Liver (tissue), 8 donors: ENCODE measurements at regions not wholly inside any gene's neighbourhood (a gene's known extent, or its start where the extent isn't known, plus 50 kb on each side); places are given as distances from the start of the nearest gene placed in this dataset.

Source experiments
- DNase-seq: peaks from one replicate; pipeline ENCODE4 v3.0.0-alpha.2; 2017; ENCODE audit warnings: low spot score
- H3K27ac ChIP-seq, 2 donors: one replicate each; pipeline ENCODE4 v1.7.0; 2013; ENCODE audit warnings: inconsistent platforms in 2 of 2, low read length in 2 of 2, control low read depth in 1 of 2, low read depth in 1 of 2, mild to moderate bottlenecking in 1 of 2
- H3K27me3 ChIP-seq, 4 donors: one replicate each; pipeline versions ENCODE4 v1.6.1 to v1.7.0; 2013; ENCODE audit warnings: low read length in 3 of 4, inconsistent platforms in 1 of 4, mild to moderate bottlenecking in 1 of 4, moderate library complexity in 1 of 4; ENCODE audit not compliant: control insufficient read depth in 4 of 4, insufficient read depth in 4 of 4
- H3K36me3 ChIP-seq, 4 donors: one replicate each; pipeline versions ENCODE4 v1.6.1 to v1.7.0; 2013; ENCODE audit warnings: low read length in 3 of 4, mild to moderate bottlenecking in 3 of 4, low read depth in 1 of 4, moderate library complexity in 1 of 4; ENCODE audit not compliant: control insufficient read depth in 4 of 4, insufficient read depth in 3 of 4
- H3K4me1 ChIP-seq, 4 donors: one replicate each; pipeline versions ENCODE4 v1.6.1 to v1.7.0; 2013; ENCODE audit warnings: low read length in 3 of 4, mild to moderate bottlenecking in 3 of 4, moderate library complexity in 1 of 4; ENCODE audit not compliant: control insufficient read depth in 4 of 4, insufficient read depth in 4 of 4
- H3K4me3 ChIP-seq, 3 donors: one replicate each; pipeline versions ENCODE4 v1.6.1 to v1.7.0; 2013; ENCODE audit warnings: low read length in 3 of 3, control low read depth in 1 of 3, low read depth in 1 of 3, mild to moderate bottlenecking in 1 of 3
- H3K9ac ChIP-seq, 2 donors: one replicate each; pipeline ENCODE4 v1.7.0; 2013; ENCODE audit warnings: low read length in 2 of 2, mild to moderate bottlenecking in 2 of 2, moderate library complexity in 2 of 2, control low read depth in 1 of 2, low read depth in 1 of 2
- H3K9me3 ChIP-seq, 4 donors: one replicate each; pipeline versions ENCODE4 v1.6.1 to v1.7.0; 2013; ENCODE audit warnings: low read length in 3 of 4; ENCODE audit not compliant: control insufficient read depth in 4 of 4
- ATF3 ChIP-seq: IDR thresholded peaks from 2 replicates; pipeline ENCODE4 v1.6.1; 2016; ENCODE audit warnings: antibody characterized with exemption
- EGR1 ChIP-seq, 2 donors: IDR thresholded peaks; 2 replicates each; pipeline ENCODE4 v1.6.1; 2016 to 2018; ENCODE audit warnings: antibody characterized with exemption in 2 of 2, low read depth in 2 of 2
- FOXA1 ChIP-seq: IDR thresholded peaks from 2 replicates; pipeline ENCODE4 v1.6.1; 2016; ENCODE audit warnings: antibody characterized with exemption
- FOXA2 ChIP-seq: IDR thresholded peaks from 2 replicates; pipeline ENCODE4 v1.6.1; 2016; ENCODE audit warnings: antibody characterized with exemption
- GABPA ChIP-seq, 2 donors: IDR thresholded peaks in 1 of 2; conservative IDR thresholded peaks in 1 of 2; 2 replicates each; pipeline ENCODE4 v1.6.1; 2016; ENCODE audit warnings: antibody characterized with exemption in 2 of 2, mild to moderate bottlenecking in 1 of 2, moderate library complexity in 1 of 2
- HNF4A ChIP-seq, 2 donors: conservative IDR thresholded peaks; 2 replicates each; pipeline ENCODE4 v1.6.1; 2016; ENCODE audit warnings: antibody characterized with exemption in 2 of 2, mild to moderate bottlenecking in 2 of 2
- HNF4G ChIP-seq: IDR thresholded peaks from 2 replicates; pipeline ENCODE4 v1.6.1; 2016; ENCODE audit warnings: antibody characterized with exemption
- JUND ChIP-seq, 2 donors: IDR thresholded peaks; 2 replicates each; pipeline ENCODE4 v1.6.1; 2016; ENCODE audit warnings: antibody characterized with exemption in 2 of 2
- MAX ChIP-seq: IDR thresholded peaks from 2 replicates; pipeline ENCODE4 v1.6.1; 2016; ENCODE audit warnings: antibody characterized with exemption
- NR2F2 ChIP-seq: IDR thresholded peaks from 2 replicates; pipeline ENCODE4 v1.6.1; 2016; ENCODE audit warnings: antibody characterized with exemption
- RAD21 ChIP-seq, 2 donors: IDR thresholded peaks; 2 replicates each; pipeline ENCODE4 v1.6.1; 2016; ENCODE audit warnings: antibody characterized with exemption in 2 of 2, mild to moderate bottlenecking in 2 of 2
- RXRA ChIP-seq, 2 donors: IDR thresholded peaks; 2 replicates each; pipeline ENCODE4 v1.6.1; 2017 to 2018; ENCODE audit warnings: antibody characterized with exemption in 2 of 2, mild to moderate bottlenecking in 1 of 2
- SP1 ChIP-seq: IDR thresholded peaks from 2 replicates; pipeline ENCODE4 v1.6.1; 2018; ENCODE audit warnings: antibody characterized with exemption, mild to moderate bottlenecking
- TAF1 ChIP-seq: conservative IDR thresholded peaks from 2 replicates; pipeline ENCODE4 v1.6.1; 2016; ENCODE audit warnings: antibody characterized with exemption, mild to moderate bottlenecking
- YY1 ChIP-seq: IDR thresholded peaks from 2 replicates; pipeline ENCODE4 v1.6.1; 2016; ENCODE audit warnings: antibody characterized with exemption, mild to moderate bottlenecking
- WGBS: extraction: QIAGEN DNeasy Blood & Tissue Kit; methylation state at CpG from one replicate; pipeline ENCODE4 v1.1.7; 2013; 5-methylcytosine and 5-hydroxymethylcytosine counted together
- TF ChIP-seq, protein P1 (sequence below): IDR thresholded peaks from 2 replicates; pipeline ENCODE4 v1.6.1; 2016; ENCODE audit warnings: antibody characterized with exemption
- TF ChIP-seq, protein P2 (sequence below): IDR thresholded peaks from 2 replicates; pipeline ENCODE4 v1.6.1; 2016; ENCODE audit warnings: antibody characterized with exemption, mild to moderate bottlenecking
- TF ChIP-seq, protein P3 (sequence below): fragments of 150-350 bp; IDR thresholded peaks from 2 replicates; pipeline ENCODE4 v1.5.1; 2017; ENCODE audit warnings: improper control_type of control experiment, low read depth, low read length; ENCODE audit not compliant: missing input control
- donor health status: healthy.
- donor health status: healthy.
- donor health status: healthy.
- donor health status: healthy.
- donor health status: healthy.

GRCh38 chr4:63348735-63349673 is 1060.2 kb downstream of the TECRL start:
- no peak for DNase-seq
- Histone ChIP-seq H3K9ac (no peak overlapping the region), H3K4me1 (no peaks in the 10 kb centered on the region), H3K27me3 (no peaks in the 10 kb centered on the region), H3K9me3 (peaks cover 0 to 15% (median 4%) of the 10 kb centered on the region in 4 donors), H3K36me3 (no peaks in the 10 kb centered on the region), H3K27ac (no peak overlapping the region), H3K4me3 (no peak overlapping the region)
- WGBS = 87% methylated on average over 58 of the region's 58 CpGs
- TF ChIP-seq RAD21 (IDR thresholded peaks at IDR 0.05) (no peak), TAF1 (no peak), HNF4G (no peak), EGR1 (IDR thresholded peaks at IDR 0.05; ENCODE audit: low read depth in 2 of 2) (no peak), SP1 (no peak), FOXA1 (no peak), NR2F2 (no peak), MAX (no peak), GABPA (IDR thresholded peaks at IDR 0.05 in 1 of 2, conservative IDR thresholded peaks at IDR 0.05 in 1 of 2) (no peak), FOXA2 (no peak), ATF3 (no peak), RXRA (IDR thresholded peaks at IDR 0.05) (no peak), HNF4A (conservative IDR thresholded peaks at IDR 0.05) (no peak), JUND (IDR thresholded peaks at IDR 0.05) (no peak), YY1 (no peak)
- TF ChIP-seq, protein P1, sequence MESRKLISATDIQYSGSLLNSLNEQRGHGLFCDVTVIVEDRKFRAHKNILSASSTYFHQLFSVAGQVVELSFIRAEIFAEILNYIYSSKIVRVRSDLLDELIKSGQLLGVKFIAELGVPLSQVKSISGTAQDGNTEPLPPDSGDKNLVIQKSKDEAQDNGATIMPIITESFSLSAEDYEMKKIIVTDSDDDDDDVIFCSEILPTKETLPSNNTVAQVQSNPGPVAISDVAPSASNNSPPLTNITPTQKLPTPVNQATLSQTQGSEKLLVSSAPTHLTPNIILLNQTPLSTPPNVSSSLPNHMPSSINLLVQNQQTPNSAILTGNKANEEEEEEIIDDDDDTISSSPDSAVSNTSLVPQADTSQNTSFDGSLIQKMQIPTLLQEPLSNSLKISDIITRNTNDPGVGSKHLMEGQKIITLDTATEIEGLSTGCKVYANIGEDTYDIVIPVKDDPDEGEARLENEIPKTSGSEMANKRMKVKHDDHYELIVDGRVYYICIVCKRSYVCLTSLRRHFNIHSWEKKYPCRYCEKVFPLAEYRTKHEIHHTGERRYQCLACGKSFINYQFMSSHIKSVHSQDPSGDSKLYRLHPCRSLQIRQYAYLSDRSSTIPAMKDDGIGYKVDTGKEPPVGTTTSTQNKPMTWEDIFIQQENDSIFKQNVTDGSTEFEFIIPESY = no peak
- TF ChIP-seq, protein P2, sequence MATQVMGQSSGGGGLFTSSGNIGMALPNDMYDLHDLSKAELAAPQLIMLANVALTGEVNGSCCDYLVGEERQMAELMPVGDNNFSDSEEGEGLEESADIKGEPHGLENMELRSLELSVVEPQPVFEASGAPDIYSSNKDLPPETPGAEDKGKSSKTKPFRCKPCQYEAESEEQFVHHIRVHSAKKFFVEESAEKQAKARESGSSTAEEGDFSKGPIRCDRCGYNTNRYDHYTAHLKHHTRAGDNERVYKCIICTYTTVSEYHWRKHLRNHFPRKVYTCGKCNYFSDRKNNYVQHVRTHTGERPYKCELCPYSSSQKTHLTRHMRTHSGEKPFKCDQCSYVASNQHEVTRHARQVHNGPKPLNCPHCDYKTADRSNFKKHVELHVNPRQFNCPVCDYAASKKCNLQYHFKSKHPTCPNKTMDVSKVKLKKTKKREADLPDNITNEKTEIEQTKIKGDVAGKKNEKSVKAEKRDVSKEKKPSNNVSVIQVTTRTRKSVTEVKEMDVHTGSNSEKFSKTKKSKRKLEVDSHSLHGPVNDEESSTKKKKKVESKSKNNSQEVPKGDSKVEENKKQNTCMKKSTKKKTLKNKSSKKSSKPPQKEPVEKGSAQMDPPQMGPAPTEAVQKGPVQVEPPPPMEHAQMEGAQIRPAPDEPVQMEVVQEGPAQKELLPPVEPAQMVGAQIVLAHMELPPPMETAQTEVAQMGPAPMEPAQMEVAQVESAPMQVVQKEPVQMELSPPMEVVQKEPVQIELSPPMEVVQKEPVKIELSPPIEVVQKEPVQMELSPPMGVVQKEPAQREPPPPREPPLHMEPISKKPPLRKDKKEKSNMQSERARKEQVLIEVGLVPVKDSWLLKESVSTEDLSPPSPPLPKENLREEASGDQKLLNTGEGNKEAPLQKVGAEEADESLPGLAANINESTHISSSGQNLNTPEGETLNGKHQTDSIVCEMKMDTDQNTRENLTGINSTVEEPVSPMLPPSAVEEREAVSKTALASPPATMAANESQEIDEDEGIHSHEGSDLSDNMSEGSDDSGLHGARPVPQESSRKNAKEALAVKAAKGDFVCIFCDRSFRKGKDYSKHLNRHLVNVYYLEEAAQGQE = no peak
- TF ChIP-seq, protein P3, sequence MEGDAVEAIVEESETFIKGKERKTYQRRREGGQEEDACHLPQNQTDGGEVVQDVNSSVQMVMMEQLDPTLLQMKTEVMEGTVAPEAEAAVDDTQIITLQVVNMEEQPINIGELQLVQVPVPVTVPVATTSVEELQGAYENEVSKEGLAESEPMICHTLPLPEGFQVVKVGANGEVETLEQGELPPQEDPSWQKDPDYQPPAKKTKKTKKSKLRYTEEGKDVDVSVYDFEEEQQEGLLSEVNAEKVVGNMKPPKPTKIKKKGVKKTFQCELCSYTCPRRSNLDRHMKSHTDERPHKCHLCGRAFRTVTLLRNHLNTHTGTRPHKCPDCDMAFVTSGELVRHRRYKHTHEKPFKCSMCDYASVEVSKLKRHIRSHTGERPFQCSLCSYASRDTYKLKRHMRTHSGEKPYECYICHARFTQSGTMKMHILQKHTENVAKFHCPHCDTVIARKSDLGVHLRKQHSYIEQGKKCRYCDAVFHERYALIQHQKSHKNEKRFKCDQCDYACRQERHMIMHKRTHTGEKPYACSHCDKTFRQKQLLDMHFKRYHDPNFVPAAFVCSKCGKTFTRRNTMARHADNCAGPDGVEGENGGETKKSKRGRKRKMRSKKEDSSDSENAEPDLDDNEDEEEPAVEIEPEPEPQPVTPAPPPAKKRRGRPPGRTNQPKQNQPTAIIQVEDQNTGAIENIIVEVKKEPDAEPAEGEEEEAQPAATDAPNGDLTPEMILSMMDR = no peak
